Spinal cord (tissue), 9 donors: ENCODE measurements at regions not wholly inside any gene's neighbourhood (a gene's known extent, or its start where the extent isn't known, plus 50 kb on each side); places are given as distances from the start of the nearest gene placed in this dataset.
A peak's percentile ranks its signal among the peaks of the same experiment; 100 is the strongest.
"Not testable (repeated sequence)": the region's sequence is repeated elsewhere in the genome, so short reads cannot be mapped to it uniquely, and the experiment has no call there.

ENCODE experiments used
- DNase-seq, 6 donors: peaks; one replicate each; pipeline versions ENCODE4 v3.0.0 to v3.0.0-alpha.2; 2013 to 2015; ENCODE audit warnings: low spot score in 6 of 6, low read depth in 4 of 6
- H3K27ac ChIP-seq: one replicate; pipeline ENCODE4 v1.5.1; 2013; ENCODE audit warnings: low read depth, low read length, control low read depth
- H3K27me3 ChIP-seq: one replicate; pipeline ENCODE4 v1.6.1; 2013; ENCODE audit warnings: low read length; ENCODE audit not compliant: control insufficient read depth, insufficient read depth
- H3K36me3 ChIP-seq: one replicate; pipeline ENCODE4 v1.6.1; 2013; ENCODE audit warnings: low read length; ENCODE audit not compliant: control insufficient read depth, insufficient read depth
- H3K4me1 ChIP-seq: one replicate; pipeline ENCODE4 v1.6.1; 2013; ENCODE audit warnings: low read length; ENCODE audit not compliant: control insufficient read depth, insufficient read depth
- H3K4me3 ChIP-seq: one replicate; pipeline ENCODE4 v1.5.1; 2013; ENCODE audit warnings: low read depth, low read length, control low read depth
- H3K9me3 ChIP-seq: one replicate; pipeline ENCODE4 v1.6.1; 2013; ENCODE audit warnings: low read length; ENCODE audit not compliant: control insufficient read depth, insufficient read depth
- WGBS: methylation state at CpG from one replicate; pipeline ENCODE4 v1.1.5; 2013; ENCODE audit warnings: missing lambda C conversion rate; ENCODE audit not compliant: insufficient coverage; 5-methylcytosine and 5-hydroxymethylcytosine counted together
- donor health status: healthy.

DNA sequence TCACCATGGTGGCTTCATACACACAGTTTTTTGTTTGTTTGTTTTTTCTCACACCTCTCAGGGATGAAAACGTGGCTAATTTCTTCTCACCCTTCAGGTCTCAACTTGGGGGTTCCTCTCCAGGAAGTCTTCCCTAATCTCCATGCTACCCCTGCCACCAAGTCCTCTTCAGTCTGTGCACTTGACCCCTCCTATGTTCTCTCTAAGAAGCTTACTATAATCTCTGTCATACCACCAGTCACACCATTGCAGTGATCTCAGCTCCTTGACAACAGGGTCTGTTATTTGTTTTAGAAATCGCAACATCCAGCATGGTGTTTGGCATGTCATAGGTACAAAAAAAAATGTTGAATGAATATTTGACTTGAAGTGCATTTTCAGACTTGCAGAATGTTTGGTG, 83.4 kb downstream of the PRORP start:
- no peaks in the 10 kb centered on the region for H3K4me1 ChIP-seq
- H3K9me3 ChIP-seq, result no peaks in the 10 kb centered on the region
- no peak overlapping the region for H3K4me3 ChIP-seq
- 71% methylated on average over 2 of the region's 2 CpGs for WGBS
- no peak for DNase-seq
- no peak overlapping the region for H3K27ac ChIP-seq
- H3K27me3 ChIP-seq, result no peaks in the 10 kb centered on the region
- H3K36me3 ChIP-seq, result no peaks in the 10 kb centered on the region

- Histone ChIP-seq H3K4me1 (no peaks in the 10 kb centered on the region), H3K27me3 (no peaks in the 10 kb centered on the region), H3K9me3 (no peaks in the 10 kb centered on the region), H3K27ac (no peak overlapping the region), H3K4me3 (no peak overlapping the region), H3K36me3 (no peaks in the 10 kb centered on the region)
- no peak for DNase-seq
- no CpG with 5 or more reads among the region's 2 CpGs for WGBS
Observed at GRCh38 chr14:35211067-35211466, 81.1 kb upstream of the PSMA6 start.

DNA sequence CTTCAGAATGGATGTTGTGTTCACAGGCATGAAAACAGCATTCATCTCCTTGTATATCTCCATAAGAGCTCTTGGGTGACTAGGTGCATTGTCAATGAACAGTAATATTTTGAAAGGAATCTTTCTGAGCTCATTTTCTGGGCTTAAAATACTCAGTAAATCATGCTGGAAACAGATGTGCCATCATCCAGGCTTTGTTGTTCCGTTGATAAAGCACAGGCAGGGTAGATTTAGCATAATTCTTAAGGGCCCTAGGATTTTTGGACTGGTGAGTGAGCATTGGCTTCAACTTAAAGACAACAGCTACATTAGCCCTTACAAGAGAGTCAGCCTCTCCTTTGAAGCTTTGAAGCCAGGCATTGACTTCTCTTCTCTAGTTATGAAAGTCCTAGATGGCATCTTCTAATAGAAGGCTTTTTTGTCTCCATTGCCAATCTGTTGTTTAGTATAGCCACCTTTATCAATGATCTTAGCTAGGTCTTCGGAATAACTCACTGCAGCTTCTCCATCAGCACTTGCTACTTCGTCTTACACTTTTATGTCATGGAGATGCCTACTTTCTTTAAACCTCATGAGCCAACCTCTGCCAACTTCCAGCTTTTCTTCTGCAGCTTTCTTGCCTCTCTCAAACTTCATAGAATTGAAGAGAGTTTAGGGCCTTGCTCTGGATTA, 79.6 kb upstream of the PSMA6 start:
- no peak for DNase-seq
- Histone ChIP-seq H3K4me1 (no peaks in the 10 kb centered on the region), H3K36me3 (no peaks in the 10 kb centered on the region), H3K4me3 (no peak overlapping the region), H3K27me3 (no peaks in the 10 kb centered on the region), H3K27ac (no peak overlapping the region), H3K9me3 (no peaks in the 10 kb centered on the region)
- WGBS, result 100% methylated on average over 2 of the region's 3 CpGs

- Histone ChIP-seq H3K4me1 (no peaks in the 10 kb centered on the region), H3K36me3 (no peaks in the 10 kb centered on the region), H3K9me3 (no peaks in the 10 kb centered on the region), H3K27ac (no peak overlapping the region), H3K27me3 (no peaks in the 10 kb centered on the region), H3K4me3 (no peak overlapping the region)
- DNase-seq, result no peak
- no CpG with 5 or more reads among the region's 6 CpGs for WGBS
Observed at GRCh38 chr14:35213143-35213788, 78.9 kb upstream of the PSMA6 start.

DNA sequence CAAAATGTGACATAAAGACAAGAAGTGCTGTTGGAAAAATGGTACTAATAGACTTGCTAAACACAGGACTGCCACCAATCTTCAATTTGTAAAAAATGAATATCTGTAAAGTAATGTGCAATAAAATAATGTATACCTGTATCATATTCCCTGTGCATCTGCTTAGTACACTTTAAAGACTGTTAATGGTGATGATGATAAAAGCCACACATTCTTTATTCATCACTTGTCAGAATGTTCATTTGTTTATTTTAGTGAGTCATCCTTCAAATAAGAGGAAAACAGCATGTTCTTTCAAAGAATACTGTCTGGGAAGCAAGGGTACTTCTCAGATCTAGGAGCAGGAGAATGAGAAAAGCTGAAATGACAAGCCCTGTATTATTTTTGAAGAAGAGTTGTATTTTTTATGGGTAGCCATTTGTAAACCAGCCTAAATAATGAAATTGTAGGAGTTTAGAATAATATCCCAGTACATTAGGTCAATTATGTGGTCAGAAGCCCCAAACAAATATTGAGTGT, 78.3 kb upstream of the PSMA6 start:
- H3K9me3 ChIP-seq, result no peaks in the 10 kb centered on the region
- no peaks in the 10 kb centered on the region for H3K27me3 ChIP-seq
- no peak overlapping the region for H3K27ac ChIP-seq
- H3K4me3 ChIP-seq, result no peak overlapping the region
- H3K4me1 ChIP-seq, result no peaks in the 10 kb centered on the region
- no peak for DNase-seq
- H3K36me3 ChIP-seq, result no peaks in the 10 kb centered on the region

- H3K4me3 ChIP-seq, H3K36me3 ChIP-seq, DNase-seq, H3K4me1 ChIP-seq, H3K27me3 ChIP-seq, H3K9me3 ChIP-seq, H3K27ac ChIP-seq: not testable (repeated sequence)
- WGBS, result no CpG with 5 or more reads among the region's 4 CpGs
Observed at GRCh38 chr14:35214402-35214801, 77.8 kb upstream of the PSMA6 start.

GRCh38 chr14:35215110-35215813, 76.9 kb upstream of the PSMA6 start:
- no peak overlapping the region for H3K27ac ChIP-seq
- DNase-seq, result peak in 4 of 6 donors; percentile 6 to 77 (median 38)
- no peaks in the 10 kb centered on the region for H3K27me3 ChIP-seq
- 100% methylated on average over 2 of the region's 5 CpGs for WGBS
- no peaks in the 10 kb centered on the region for H3K4me1 ChIP-seq
- H3K4me3 ChIP-seq, result no peak overlapping the region
- no peaks in the 10 kb centered on the region for H3K9me3 ChIP-seq
- H3K36me3 ChIP-seq, result no peaks in the 10 kb centered on the region

DNA sequence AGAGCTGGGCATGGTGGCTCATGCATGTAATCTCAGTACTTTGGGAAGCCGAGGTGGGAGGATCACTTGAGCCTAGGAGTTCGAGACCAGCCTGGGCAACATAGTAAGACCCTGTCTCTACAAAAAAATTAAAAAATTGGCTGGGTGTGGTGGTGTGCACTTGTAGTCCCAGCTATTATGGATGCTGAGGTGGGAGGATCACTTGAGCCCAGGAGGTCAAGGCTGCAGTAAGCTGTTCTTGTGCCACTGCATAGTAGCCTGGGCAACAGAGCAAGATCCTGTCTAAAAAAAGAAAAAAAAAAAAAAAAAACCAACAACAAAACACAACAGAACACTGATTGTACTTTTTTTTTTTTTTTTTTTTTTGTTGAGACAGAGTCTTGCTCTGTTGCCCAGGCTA, 74.0 kb upstream of the PSMA6 start:
- H3K27me3 ChIP-seq, H3K9me3 ChIP-seq, DNase-seq, H3K4me1 ChIP-seq, H3K36me3 ChIP-seq, H3K4me3 ChIP-seq, H3K27ac ChIP-seq: not testable (repeated sequence)
- WGBS, result no CpG with 5 or more reads among the region's 2 CpGs

DNA sequence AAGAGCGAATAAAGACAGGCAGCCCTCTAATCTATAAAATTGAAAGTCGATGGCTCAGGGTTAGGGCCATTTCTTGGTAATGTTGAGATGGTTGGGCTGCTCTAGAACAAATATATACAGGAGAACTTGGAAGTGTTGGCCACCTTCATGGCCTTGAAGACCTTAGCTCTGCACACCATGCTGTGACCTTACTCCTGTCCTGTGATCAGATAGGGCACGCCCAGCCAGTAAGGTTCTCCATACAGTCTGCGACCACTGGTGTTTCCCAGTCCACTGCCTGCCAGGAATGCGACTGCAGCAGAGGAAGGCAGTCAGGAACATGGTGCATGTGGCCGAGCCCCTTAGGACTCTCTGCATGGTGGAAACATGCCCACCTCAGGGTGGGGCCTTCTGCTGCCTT, 73.2 kb upstream of the PSMA6 start:
- WGBS, result 97% methylated on average over 4 of the region's 6 CpGs
- no peak for DNase-seq
- H3K36me3 ChIP-seq, result no peaks in the 10 kb centered on the region
- H3K27me3 ChIP-seq, result no peaks in the 10 kb centered on the region
- no peak overlapping the region for H3K27ac ChIP-seq
- no peaks in the 10 kb centered on the region for H3K4me1 ChIP-seq
- H3K4me3 ChIP-seq, result no peak overlapping the region
- H3K9me3 ChIP-seq, result no peaks in the 10 kb centered on the region
